GM18867 (cell line): ENCODE measurements at regions not wholly inside any gene's neighbourhood (a gene's known extent, or its start where the extent isn't known, plus 50 kb on each side); places are given as distances from the start of the nearest gene placed in this dataset.

Experiments
- ATAC-seq: cut with Tn5 transposase; IDR thresholded peaks from one replicate; pipeline ENCODE4 v1.9.1; 2021; ENCODE audit warnings: mild to moderate bottlenecking, moderate library complexity; ENCODE audit not compliant: unreplicated experiment

- no peak for ATAC-seq
Observed at GRCh38 chr2:146031158-146031557, 1511.2 kb upstream of the ZEB2 start.

- ATAC-seq = no peak
Observed at GRCh38 chr2:146027156-146027555, 1507.2 kb upstream of the ZEB2 start.

GRCh38 chr2:146025519-146025918, 1505.6 kb upstream of the ZEB2 start:
- ATAC-seq = no peak

GRCh38 chr2:146024212-146024743, 1504.4 kb upstream of the ZEB2 start:
- no peak for ATAC-seq

- ATAC-seq = no peak
Observed at GRCh38 chr2:146004462-146004861, 1484.5 kb upstream of the ZEB2 start.

GRCh38 chr2:146003337-146003736, 1483.4 kb upstream of the ZEB2 start:
- no peak for ATAC-seq

GRCh38 chr2:145994910-145995309, 1475.0 kb upstream of the ZEB2 start:
- ATAC-seq = no peak

GRCh38 chr2:145992572-145992971, 1472.7 kb upstream of the ZEB2 start:
- no peak for ATAC-seq

- no peak for ATAC-seq
Observed at GRCh38 chr2:145987793-145988192, 1467.9 kb upstream of the ZEB2 start.

- no peak for ATAC-seq
Observed at GRCh38 chr2:145985517-145985916, 1465.6 kb upstream of the ZEB2 start.

- ATAC-seq = no peak
Observed at GRCh38 chr2:145984580-145984979, 1464.7 kb upstream of the ZEB2 start.

GRCh38 chr2:145980318-145980717, 1460.4 kb upstream of the ZEB2 start:
- ATAC-seq = no peak

GRCh38 chr2:145975406-145975805, 1455.5 kb upstream of the ZEB2 start:
- ATAC-seq = no peak

- ATAC-seq = no peak
Observed at GRCh38 chr2:145961846-145962245, 1441.9 kb upstream of the ZEB2 start.

- no peak for ATAC-seq
Observed at GRCh38 chr2:145960479-145961163, 1440.7 kb upstream of the ZEB2 start.

GRCh38 chr2:145958611-145959010, 1438.7 kb upstream of the ZEB2 start:
- ATAC-seq = no peak

- ATAC-seq = no peak
Observed at GRCh38 chr2:145957929-145958328, 1438.0 kb upstream of the ZEB2 start.

- no peak for ATAC-seq
Observed at GRCh38 chr2:145939949-145940348, 1420.0 kb upstream of the ZEB2 start.

GRCh38 chr2:145935016-145935415, 1415.1 kb upstream of the ZEB2 start:
- no peak for ATAC-seq

- no peak for ATAC-seq
Observed at GRCh38 chr2:145931781-145932395, 1412.0 kb upstream of the ZEB2 start.

GRCh38 chr2:145930318-145930717, 1410.4 kb upstream of the ZEB2 start:
- no peak for ATAC-seq

GRCh38 chr2:145927131-145927950, 1407.4 kb upstream of the ZEB2 start:
- no peak for ATAC-seq
